GM19372 (cell line): ENCODE measurements at regions not wholly inside any gene's neighbourhood (a gene's known extent, or its start where the extent isn't known, plus 50 kb on each side); places are given as distances from the start of the nearest gene placed in this dataset.

Source experiments
- ATAC-seq: cut with Tn5 transposase; IDR thresholded peaks from one replicate; pipeline ENCODE4 v1.9.1; 2021; ENCODE audit warnings: mild to moderate bottlenecking, low read depth, moderate library complexity; ENCODE audit not compliant: unreplicated experiment

- ATAC-seq: no peak
Measured at GRCh38 chr7:118664498-118664897, 440.0 kb downstream of the ANKRD7 start.

GRCh38 chr7:118671149-118671548 lies 446.6 kb downstream of the ANKRD7 start:
- no peak for ATAC-seq

- no peak for ATAC-seq
Measured at GRCh38 chr7:118684796-118685195, 460.3 kb downstream of the ANKRD7 start.

- ATAC-seq: no peak
Measured at GRCh38 chr7:118689403-118689802, 464.9 kb downstream of the ANKRD7 start.

- no peak for ATAC-seq
Measured at GRCh38 chr7:118696879-118697278, 472.4 kb downstream of the ANKRD7 start.

- ATAC-seq: no peak
Measured at GRCh38 chr7:118699222-118699621, 474.7 kb downstream of the ANKRD7 start.

GRCh38 chr7:118708741-118709140 lies 484.2 kb downstream of the ANKRD7 start:
- no peak for ATAC-seq

- no peak for ATAC-seq
Measured at GRCh38 chr7:118711688-118712087, 487.2 kb downstream of the ANKRD7 start.

GRCh38 chr7:118713039-118713438 lies 488.5 kb downstream of the ANKRD7 start:
- ATAC-seq: no peak

GRCh38 chr7:118720632-118721031 lies 496.1 kb downstream of the ANKRD7 start:
- no peak for ATAC-seq

- ATAC-seq: no peak
Measured at GRCh38 chr7:118731854-118732253, 507.4 kb downstream of the ANKRD7 start.

GRCh38 chr7:118734541-118734940 lies 510.0 kb downstream of the ANKRD7 start:
- ATAC-seq: no peak

- no peak for ATAC-seq
Measured at GRCh38 chr7:118735441-118735840, 510.9 kb downstream of the ANKRD7 start.

GRCh38 chr7:118737935-118738334 lies 513.4 kb downstream of the ANKRD7 start:
- ATAC-seq: no peak

- no peak for ATAC-seq
Measured at GRCh38 chr7:118745927-118746326, 521.4 kb downstream of the ANKRD7 start.

- no peak for ATAC-seq
Measured at GRCh38 chr7:118747473-118747872, 523.0 kb downstream of the ANKRD7 start.

GRCh38 chr7:118753479-118753878 lies 529.0 kb downstream of the ANKRD7 start:
- no peak for ATAC-seq

- no peak for ATAC-seq
Measured at GRCh38 chr7:118754608-118755007, 530.1 kb downstream of the ANKRD7 start.

GRCh38 chr7:118755067-118755625 lies 530.6 kb downstream of the ANKRD7 start:
- no peak for ATAC-seq

GRCh38 chr7:118757066-118757465 lies 532.6 kb downstream of the ANKRD7 start:
- ATAC-seq: no peak

GRCh38 chr7:118758582-118758981 lies 534.1 kb downstream of the ANKRD7 start:
- no peak for ATAC-seq

- no peak for ATAC-seq
Measured at GRCh38 chr7:118759921-118760320, 535.4 kb downstream of the ANKRD7 start.

- ATAC-seq: no peak
Measured at GRCh38 chr7:118762451-118762850, 537.9 kb downstream of the ANKRD7 start.
